GM21381 (cell line): ENCODE measurements at regions not wholly inside any gene's neighbourhood (a gene's known extent, or its start where the extent isn't known, plus 50 kb on each side); places are given as distances from the start of the nearest gene placed in this dataset.

Source experiments
- ATAC-seq: cut with Tn5 transposase; IDR thresholded peaks from one replicate; pipeline ENCODE4 v1.9.1; 2021; ENCODE audit warnings: mild to moderate bottlenecking, moderate library complexity; ENCODE audit not compliant: unreplicated experiment

DNA sequence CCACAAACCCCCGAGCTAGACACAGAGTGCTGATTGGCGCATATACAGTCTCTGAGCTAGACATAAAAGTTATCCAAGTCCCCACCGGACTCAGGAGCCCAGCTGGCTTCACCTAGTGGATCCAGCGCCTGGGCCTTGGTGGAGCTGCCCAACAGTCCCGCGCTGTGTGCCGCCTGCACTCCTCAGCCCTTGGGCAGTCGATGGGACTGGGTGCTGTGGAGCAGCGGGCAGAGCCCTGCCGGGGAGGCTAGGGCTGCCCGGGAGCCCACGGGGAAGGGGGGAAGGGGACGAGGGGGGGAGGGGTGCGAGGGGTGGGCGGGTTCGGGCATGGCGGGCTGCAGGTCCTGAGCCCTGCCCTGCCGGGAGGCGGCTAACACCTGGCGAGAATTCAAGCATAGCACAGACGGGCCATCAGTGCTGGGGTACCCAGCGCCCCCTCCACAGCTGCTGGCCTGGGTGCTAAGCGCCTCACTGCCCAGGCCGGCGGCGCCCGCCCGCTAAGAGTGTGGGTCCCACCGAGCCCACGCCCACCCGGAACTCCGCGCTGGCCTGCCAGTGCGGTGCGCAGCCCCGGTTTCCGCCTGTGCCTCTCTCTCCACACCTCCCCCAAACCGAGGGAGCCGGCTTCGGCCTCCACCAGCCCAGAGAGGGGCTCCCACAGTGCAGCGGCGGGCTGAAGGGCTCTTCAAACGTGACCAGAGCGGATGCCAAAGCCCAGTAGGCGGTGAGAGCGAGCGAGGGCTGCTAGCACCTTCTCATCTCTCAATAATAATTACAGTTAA is 391.2 kb upstream of the NUDT12 start:
- no peak for ATAC-seq

- ATAC-seq: no peak
Observed at GRCh38 chr5:103951776-103952175, 389.2 kb upstream of the NUDT12 start.

DNA sequence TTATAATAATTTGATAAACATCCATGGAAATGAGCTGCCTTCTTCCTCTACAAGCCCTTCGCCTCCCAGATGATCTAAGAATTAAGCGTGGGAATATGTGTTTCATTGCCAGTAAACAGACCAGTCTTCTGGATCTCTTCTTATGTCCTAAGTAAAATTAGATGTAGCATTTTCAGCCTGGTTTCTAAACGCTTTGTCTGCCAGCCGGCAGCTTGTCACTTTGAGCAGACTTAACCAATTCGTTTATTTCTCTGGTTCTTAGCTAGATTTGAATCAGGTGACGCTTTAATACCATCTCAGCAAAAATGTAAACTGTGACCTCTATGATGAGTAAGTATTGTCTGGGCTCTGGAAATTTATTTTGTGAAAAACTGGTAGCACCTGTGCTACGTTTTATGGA is 380.6 kb upstream of the NUDT12 start:
- no peak for ATAC-seq

GRCh38 chr5:103942587-103943186 is 380.1 kb upstream of the NUDT12 start:
- ATAC-seq: no peak

DNA sequence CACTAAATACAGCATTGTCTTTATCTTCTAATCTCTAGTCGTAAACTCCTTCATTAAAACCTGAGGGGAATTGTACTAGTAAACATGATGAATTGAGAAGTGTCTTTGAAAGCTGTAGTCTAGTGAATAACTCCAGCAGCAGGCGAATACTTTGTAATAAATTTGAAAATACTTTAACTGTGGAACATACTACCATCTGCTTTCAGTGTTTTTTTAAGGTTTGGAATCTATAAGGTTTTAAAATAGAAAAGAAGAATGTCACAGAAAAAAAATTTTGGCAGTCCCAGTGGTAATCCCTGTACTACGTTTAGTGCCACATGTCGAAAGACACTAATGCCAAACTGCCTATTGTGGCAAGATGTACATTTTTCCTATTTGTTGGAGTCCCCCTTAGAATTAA is 379.0 kb upstream of the NUDT12 start:
- ATAC-seq: no peak

DNA sequence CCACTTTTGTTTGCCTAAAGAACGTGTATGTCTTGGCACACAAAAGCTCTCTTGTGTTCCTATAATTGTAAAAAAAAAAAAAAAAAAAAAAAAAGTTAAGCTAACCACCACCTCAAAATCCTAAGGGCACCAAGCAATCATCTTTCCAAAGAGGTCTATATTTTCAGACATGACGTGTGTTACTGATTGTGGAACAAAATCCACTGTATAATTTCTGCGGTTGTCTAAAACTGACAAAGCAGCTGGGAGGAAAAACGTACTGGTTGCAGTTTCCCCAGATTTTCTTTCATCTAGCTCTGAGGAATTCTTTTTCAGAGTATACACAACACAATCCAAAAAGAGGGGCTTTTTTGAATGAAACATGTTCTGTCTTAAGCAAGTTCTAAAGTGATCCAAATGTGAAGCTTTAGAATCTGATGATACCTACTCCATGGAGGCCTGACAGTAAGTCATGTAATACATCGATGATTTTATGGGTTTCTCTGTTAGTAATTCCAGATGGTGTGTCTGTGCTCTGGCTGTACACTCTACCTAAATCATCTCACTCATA is 375.6 kb upstream of the NUDT12 start:
- ATAC-seq: no peak

DNA sequence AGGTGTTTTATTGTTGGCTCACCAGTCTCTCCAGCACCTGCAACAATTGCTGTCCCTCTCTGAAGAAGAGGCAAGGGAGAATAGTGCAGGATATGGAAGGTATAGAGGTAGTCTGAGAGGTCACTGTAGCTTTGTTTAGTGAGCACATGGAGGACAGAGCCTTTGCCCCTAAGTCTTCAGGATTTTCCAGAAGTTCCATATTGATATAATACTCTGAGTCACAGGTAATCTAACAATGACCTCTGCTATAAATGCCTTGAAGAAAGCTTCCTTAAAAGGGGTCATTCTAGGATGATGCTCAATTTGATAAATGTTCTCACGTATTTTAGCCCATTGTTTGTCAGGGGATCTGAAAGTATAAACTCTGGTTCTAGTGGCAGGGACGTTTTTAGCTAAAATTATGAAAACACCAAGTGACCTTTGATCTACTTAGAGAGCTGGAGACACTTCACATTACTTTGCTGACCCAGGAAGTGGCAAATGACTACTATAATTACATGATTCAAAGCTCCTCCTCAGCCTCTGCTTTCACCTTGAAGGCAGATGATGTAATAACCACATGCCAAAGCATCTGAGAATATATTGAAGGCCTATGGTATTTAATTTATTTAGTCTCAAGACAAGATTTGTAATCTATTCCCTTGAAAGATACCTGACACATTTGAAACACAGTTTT is 366.9 kb upstream of the NUDT12 start:
- no peak for ATAC-seq

GRCh38 chr5:103927739-103928138 is 365.1 kb upstream of the NUDT12 start:
- no peak for ATAC-seq

- ATAC-seq: no peak
Observed at GRCh38 chr5:103923616-103924168, 361.1 kb upstream of the NUDT12 start.

- no peak for ATAC-seq
Observed at GRCh38 chr5:103919506-103919905, 356.9 kb upstream of the NUDT12 start.

DNA sequence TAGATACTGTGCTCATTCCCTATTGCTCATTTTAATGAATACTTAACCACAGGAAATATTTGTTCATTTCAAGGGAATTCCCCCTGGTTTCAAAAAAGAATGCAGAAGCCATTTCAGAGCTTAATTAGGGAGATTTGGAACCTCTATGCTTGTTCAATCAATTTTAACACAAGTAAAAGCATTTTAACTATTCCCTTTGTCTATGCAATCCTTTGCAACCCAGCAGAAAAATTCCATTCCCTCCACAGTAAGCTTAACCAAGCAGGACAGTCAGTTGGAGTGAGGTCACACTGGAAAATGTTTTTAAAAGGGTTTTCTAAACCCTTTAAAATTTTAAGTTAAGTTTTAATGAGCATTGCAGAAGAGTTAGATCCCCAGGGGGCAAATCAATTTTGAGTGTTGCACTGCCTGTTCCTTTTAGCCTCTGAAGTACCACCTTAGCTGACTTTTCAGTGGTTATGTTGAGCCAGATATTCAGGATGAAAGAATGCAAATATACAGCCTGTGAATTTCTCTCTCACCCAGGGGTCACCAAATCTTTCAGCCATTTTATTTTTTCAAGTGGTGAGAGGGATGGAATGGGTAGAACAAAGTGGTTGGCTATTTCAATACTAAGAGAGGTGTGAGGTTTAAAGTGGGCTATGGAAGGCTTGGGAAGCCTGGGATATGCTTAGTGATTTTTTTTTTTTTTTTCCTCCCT is 356.2 kb upstream of the NUDT12 start:
- ATAC-seq: no peak

GRCh38 chr5:103915081-103915480 is 352.5 kb upstream of the NUDT12 start:
- ATAC-seq: no peak

GRCh38 chr5:103910786-103911185 is 348.2 kb upstream of the NUDT12 start:
- no peak for ATAC-seq

DNA sequence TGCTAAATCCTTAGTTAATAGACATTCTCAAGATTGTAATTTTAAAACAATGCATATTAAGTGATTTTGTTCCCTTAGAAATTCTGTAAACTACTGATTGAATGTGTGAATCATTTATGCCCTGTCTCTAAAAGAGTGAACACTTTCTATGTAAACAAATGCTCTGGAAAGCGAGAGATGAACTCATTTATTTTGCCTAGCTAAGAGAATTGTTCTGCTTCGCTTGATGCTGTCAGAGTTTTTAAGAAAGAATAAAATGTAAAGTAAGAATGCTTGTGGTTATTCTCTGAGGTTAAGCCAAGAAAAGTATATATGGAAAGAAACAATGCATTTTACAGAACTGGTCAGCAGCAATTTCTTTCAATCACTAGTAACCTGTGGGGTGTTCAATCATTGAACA is 347.4 kb upstream of the NUDT12 start:
- ATAC-seq: no peak

DNA sequence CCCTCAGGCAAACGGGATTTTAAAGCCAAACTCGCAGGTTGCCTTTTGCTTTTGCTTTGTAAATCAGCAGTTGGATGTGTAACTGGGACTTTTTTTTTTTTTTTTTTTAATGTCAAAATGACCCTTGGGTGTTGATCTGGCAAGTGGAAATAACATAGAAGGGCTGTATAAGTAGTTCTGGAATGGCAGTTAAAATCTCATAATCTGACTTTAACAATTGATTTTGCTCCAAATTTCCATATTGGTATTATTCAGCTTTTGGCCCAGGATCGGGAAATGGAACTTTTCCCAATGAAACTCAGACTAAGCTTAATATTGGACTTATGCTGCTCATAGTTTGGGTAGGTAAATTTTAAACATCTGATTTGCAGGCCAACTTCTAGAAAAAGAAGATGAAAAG is 346.8 kb upstream of the NUDT12 start:
- ATAC-seq: no peak

- no peak for ATAC-seq
Observed at GRCh38 chr5:103908336-103909080, 345.9 kb upstream of the NUDT12 start.

DNA sequence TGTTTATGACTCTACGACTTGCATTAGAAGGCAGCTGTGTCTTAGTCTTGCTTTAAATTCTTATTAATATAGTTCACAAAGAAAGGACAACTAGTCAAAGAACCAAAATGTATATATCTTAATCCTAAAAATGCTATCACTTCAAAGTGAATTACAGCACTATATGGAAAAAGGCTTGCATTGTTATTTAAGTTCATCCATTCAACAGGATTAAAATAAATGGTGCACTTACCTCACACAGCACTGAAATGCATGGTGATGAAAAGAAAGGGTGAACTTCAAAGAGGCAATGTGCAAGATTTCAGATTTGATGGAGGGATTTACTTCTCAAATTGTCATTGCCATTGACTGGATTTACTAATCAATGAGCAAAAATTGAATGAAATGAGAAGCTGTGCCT is 344.4 kb upstream of the NUDT12 start:
- ATAC-seq: no peak

DNA sequence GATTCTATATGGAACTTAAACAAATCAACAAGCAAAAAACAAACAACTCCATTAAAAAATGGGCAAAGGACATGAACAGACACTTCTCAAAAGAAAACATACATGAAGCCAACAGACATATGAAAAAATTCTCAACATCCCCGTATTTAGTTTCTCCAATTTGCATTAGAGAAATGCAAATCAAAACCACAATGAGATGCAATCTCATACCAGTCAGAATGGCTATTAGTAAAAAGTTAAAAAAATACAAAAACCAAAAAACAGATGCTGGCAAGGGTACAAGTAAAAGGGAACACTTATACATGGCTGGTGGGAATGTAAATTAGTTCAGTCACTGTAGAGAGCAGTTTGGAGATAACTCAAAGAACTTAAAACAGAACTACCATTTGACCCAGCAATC is 342.1 kb upstream of the NUDT12 start:
- ATAC-seq: no peak

GRCh38 chr5:103902893-103903292 is 340.3 kb upstream of the NUDT12 start:
- no peak for ATAC-seq

DNA sequence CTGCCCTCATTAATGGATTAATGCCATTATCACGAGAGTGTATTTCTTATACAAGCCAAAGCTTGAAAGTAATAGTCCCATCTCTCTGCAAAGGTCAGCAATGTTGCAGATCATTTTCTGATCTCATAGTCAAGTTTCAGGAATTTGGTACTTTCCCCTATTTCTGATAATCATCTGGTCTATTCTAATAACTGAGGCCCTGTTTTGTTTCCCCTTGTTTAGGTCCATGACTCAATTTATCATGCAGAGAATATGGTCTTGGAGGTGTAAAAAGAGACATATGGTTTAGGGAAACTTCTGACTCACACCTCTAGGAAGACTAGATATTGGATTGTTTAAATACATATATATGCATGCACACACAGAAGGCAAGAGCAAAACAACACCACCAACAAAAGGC is 339.3 kb upstream of the NUDT12 start:
- ATAC-seq: no peak
